Choroid plexus epithelial cell (primary cell): ENCODE measurements at regions not wholly inside any gene's neighbourhood (a gene's known extent, or its start where the extent isn't known, plus 50 kb on each side); places are given as distances from the start of the nearest gene placed in this dataset.

Source experiments
- DNase-seq: peaks from one replicate; pipeline ENCODE4 v3.0.0-alpha.2; 2010; ENCODE audit warnings: low read depth
- H3K4me3 ChIP-seq: 2 replicates; pipeline ENCODE4 v1.5.1; 2011; ENCODE audit warnings: low read depth, mild to moderate bottlenecking, control low read depth, low read length, moderate library complexity
- TF ChIP-seq, protein P1 (sequence below): conservative IDR thresholded peaks from 2 replicates; pipeline ENCODE4 v1.5.1; 2011; ENCODE audit warnings: low read depth, mild to moderate bottlenecking, control low read depth, inconsistent platforms, low read length, moderate library complexity

DNA sequence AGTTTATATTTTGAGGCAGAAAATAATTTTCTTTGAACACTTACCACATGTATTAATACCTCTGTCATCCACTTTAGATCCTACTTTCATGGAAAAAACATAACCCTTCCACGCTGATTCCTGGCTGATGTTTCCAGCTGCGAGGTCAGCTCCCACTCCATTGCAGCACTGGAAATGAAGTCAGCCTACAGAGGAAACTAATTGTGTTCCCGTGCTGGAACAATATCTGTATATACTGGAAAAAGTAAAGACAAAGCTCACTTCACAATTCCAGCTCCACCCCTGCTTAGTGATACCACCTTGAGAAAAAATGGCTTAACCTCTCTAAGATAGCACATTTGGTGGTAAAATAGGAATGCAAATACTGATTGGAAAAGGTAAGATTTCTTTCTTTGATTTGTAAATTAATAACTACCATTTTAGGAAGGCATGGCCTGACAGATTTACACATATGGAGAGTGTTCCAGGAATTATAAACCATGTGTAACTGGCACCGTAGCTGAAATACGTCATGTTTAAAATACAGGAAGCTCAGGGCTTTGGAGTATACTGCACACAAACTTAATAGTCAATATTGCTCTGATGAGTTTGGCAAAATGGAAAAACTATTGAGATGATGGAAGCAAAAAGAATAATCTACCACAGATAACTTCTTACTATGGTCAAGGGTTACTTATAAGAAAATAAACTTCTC, 90.0 kb downstream of the TRIB2 start:
- no peak for DNase-seq
- H3K4me3 ChIP-seq, result no peak overlapping the region
- TF ChIP-seq, protein P1, sequence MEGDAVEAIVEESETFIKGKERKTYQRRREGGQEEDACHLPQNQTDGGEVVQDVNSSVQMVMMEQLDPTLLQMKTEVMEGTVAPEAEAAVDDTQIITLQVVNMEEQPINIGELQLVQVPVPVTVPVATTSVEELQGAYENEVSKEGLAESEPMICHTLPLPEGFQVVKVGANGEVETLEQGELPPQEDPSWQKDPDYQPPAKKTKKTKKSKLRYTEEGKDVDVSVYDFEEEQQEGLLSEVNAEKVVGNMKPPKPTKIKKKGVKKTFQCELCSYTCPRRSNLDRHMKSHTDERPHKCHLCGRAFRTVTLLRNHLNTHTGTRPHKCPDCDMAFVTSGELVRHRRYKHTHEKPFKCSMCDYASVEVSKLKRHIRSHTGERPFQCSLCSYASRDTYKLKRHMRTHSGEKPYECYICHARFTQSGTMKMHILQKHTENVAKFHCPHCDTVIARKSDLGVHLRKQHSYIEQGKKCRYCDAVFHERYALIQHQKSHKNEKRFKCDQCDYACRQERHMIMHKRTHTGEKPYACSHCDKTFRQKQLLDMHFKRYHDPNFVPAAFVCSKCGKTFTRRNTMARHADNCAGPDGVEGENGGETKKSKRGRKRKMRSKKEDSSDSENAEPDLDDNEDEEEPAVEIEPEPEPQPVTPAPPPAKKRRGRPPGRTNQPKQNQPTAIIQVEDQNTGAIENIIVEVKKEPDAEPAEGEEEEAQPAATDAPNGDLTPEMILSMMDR, result no peak

DNA sequence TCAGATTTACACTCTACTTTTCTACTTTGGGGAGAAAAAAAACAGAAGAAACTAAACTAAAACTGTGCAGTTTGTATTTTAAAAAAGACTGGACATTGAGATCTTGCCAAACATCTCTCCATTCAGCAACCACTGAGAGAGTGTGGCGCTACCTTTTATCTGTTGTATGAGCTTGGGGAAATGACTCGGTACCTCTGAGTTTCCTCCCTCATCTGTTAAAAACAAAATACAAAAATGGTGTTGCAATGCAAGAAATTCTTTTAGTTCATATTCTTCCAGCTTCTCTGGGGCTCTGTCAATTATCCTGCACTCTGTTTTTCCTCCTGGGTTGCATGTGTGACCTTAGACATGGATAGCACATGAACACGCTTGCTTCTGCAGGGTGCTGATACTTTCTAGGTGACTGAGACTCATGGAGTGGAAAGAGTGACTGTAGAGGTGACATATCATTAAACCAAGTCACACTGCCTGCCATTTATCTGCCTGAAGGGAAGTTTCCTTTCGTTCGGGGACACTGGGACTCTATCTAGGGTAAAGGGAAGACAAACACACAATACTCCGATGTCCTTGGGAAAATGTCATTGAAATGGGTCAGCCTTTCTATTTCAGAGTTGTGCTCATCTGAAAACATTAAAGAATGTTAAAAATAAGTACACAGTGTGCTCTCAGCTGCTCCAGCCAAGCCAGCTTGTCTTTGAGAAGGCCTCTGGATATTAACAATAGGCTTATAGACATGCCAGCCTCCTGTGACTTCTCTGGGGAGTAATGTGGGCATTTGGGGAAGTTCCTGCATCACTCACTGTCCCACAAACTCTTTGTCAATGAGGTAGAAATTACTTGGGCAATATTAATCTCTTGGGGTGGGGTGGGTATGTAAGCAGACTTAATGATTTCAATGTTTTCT, 91.4 kb downstream of the TRIB2 start:
- DNase-seq, result peak; percentile 38
- TF ChIP-seq, protein P1, result no peak
- H3K4me3 ChIP-seq, result no peak overlapping the region

DNA sequence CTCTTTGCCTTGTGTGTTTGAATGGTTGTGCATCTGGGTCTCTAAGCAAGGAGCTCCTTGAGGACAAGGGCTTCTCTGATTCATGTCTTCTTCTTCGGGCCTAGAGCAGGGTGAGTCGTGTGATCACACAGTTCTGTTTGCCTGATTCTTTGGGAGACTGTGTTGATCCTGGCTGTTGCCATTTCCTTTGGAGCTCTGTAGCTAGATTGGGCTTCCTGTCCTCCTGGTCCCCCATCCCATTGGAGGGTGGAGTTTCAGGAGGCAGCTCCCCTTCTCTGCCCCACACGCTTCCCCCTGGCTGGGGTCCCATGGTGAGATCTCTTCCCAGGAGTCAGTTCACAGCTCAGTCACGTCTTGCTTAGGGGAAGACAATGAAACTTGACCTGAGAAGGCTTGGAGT, 92.8 kb downstream of the TRIB2 start:
- TF ChIP-seq, protein P1, result no peak
- H3K4me3 ChIP-seq, result no peak overlapping the region
- DNase-seq, result no peak

DNA sequence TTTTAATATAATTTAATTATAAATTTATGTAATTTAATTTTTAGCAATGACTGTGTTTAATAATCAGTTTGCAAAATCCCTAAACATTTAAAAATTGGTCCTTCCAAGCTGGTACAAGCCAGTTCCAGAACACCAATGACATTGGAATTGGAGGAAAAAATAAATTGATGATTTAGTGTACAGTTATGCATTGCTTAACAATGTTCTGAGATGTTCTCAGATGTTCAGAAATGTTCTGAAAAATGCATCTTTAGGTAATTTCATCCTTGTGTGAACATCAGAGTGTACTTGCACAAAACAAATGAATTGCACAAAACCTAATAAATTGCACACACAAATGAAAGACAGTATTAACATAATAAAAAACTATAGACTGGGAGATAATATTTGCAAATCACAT, 95.2 kb downstream of the TRIB2 start:
- DNase-seq, result no peak
- TF ChIP-seq, protein P1, result no peak
- no peak overlapping the region for H3K4me3 ChIP-seq

DNA sequence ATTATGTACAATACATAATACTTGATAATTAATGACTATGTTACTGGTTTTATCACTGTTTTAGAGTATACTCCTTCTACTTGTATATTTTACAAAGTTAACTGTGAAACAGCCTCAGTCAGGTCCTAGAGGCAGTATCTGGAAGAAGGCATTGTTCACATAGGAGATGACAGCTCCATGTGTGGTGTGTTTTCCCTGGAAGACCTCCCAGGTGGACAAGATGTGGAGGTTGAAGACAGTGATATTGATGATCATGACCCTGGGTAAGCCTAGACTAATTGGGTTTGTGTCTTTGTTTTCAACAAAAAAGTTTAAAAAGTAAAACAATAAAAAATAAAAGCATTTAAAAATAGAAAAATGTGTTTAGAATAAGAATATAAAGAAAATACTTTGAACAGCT, 96.4 kb downstream of the TRIB2 start:
- H3K4me3 ChIP-seq, result no peak overlapping the region
- TF ChIP-seq, protein P1, result no peak
- no peak for DNase-seq

DNA sequence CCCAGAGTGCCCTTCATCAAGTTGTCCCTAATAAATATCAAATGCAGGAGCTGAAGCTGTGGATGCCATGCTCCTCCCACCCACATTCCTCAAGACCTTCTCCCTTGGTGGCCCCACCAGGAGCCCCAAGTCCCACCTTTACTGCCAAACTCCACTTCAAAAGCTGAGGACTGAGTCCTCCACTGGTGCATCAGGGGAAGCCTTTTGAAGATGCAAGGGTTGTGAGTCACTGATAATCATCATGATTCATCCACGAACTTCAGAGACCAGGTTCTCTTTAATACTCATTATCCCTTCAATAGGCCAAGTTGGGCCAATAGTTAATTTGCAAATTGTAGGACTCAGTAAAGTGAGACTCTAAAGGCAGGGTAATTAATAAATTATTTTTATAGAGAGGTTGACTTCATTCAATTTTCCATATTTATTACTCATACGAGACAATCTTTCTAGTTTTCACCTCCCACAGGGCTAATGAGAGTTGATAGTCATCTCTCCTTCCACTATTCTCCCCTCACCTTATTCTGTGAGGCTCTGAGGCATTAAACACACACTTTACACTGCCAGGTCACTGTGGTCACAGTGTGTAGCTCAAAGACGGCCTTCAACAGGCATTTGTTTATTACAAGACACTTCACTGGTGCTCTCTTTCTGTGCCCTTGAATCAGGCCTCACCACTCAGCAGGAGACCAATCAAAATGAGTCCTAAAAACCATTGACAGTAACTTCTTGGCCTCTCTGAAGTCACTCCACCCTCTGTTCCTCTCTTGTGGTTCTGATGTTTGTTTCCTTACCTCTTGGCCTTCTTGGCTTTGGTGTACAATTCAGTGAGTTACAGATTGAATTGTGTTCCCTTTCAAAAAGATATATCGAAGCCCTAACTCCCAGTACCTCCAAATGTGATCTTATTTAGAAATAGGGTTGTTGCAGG, 99.9 kb downstream of the TRIB2 start:
- DNase-seq, result peak; percentile 55
- H3K4me3 ChIP-seq, result no peak overlapping the region
- TF ChIP-seq, protein P1, result no peak
